IPS-NIHi7 (cell line): ENCODE measurements at regions not wholly inside any gene's neighbourhood (a gene's known extent, or its start where the extent isn't known, plus 50 kb on each side); places are given as distances from the start of the nearest gene placed in this dataset.
"Not testable (repeated sequence)": the region's sequence is repeated elsewhere in the genome, so short reads cannot be mapped to it uniquely, and the experiment has no call there.

Source experiments
- DNase-seq: peaks from one replicate; pipeline ENCODE4 v3.0.0; 2012; ENCODE audit warnings: mixed read lengths; ENCODE audit errors: extremely low spot score

- DNase-seq, result no peak
Measured at GRCh38 chr14:106044515-106044914, 518.1 kb downstream of the TMEM121 start.

GRCh38 chr14:106044949-106045596 lies 518.7 kb downstream of the TMEM121 start:
- no peak for DNase-seq

- DNase-seq, result no peak
Measured at GRCh38 chr14:106051796-106052195, 525.4 kb downstream of the TMEM121 start.

GRCh38 chr14:106055289-106055688 lies 528.9 kb downstream of the TMEM121 start:
- no peak for DNase-seq

GRCh38 chr14:106058342-106058741 lies 532.0 kb downstream of the TMEM121 start:
- DNase-seq, result no peak

- DNase-seq, result no peak
Measured at GRCh38 chr14:106060276-106060975, 534.0 kb downstream of the TMEM121 start.

- not testable (repeated sequence) for DNase-seq
Measured at GRCh38 chr14:106061877-106062500, 535.6 kb downstream of the TMEM121 start.

- no peak for DNase-seq
Measured at GRCh38 chr14:106062502-106063272, 536.3 kb downstream of the TMEM121 start.

GRCh38 chr14:106067935-106068334 lies 541.6 kb downstream of the TMEM121 start:
- no peak for DNase-seq

- no peak for DNase-seq
Measured at GRCh38 chr14:106069804-106070625, 543.6 kb downstream of the TMEM121 start.

GRCh38 chr14:106080922-106081321 lies 554.5 kb downstream of the TMEM121 start:
- no peak for DNase-seq

GRCh38 chr14:106081721-106082120 lies 555.3 kb downstream of the TMEM121 start:
- DNase-seq, result not testable (repeated sequence)

GRCh38 chr14:106083082-106083481 lies 556.7 kb downstream of the TMEM121 start:
- DNase-seq, result no peak

- DNase-seq, result no peak
Measured at GRCh38 chr14:106087837-106088236, 561.5 kb downstream of the TMEM121 start.

- DNase-seq, result not testable (repeated sequence)
Measured at GRCh38 chr14:106088860-106089259, 562.5 kb downstream of the TMEM121 start.

- no peak for DNase-seq
Measured at GRCh38 chr14:106094654-106095189, 568.3 kb downstream of the TMEM121 start.

- DNase-seq, result no peak
Measured at GRCh38 chr14:106107703-106108102, 581.3 kb downstream of the TMEM121 start.

GRCh38 chr14:106109337-106109736 lies 583.0 kb downstream of the TMEM121 start:
- DNase-seq, result no peak

- no peak for DNase-seq
Measured at GRCh38 chr14:106115401-106115800, 589.0 kb downstream of the TMEM121 start.

GRCh38 chr14:106116339-106116930 lies 590.1 kb downstream of the TMEM121 start:
- not testable (repeated sequence) for DNase-seq

- no peak for DNase-seq
Measured at GRCh38 chr14:106120101-106120500, 593.7 kb downstream of the TMEM121 start.
